DND-41 (cell line): ENCODE measurements at regions not wholly inside any gene's neighbourhood (a gene's known extent, or its start where the extent isn't known, plus 50 kb on each side); places are given as distances from the start of the nearest gene placed in this dataset.

Experiments used
- ATAC-seq: fragments of 200-7000 bp; cut with Tn5 transposase; 3 replicates; pipeline ENCODE4 v1.9.1; 2021; ENCODE audit warnings: low read depth; ENCODE audit not compliant: insufficient read depth
- DNase-seq: peaks from one replicate; pipeline ENCODE4 v3.0.0-alpha.2; 2020
- H2AFZ ChIP-seq: 2 replicates; pipeline ENCODE4 v1.6.0; 2012; ENCODE audit warnings: low read depth, low read length
- H3K27ac ChIP-seq: 2 replicates; pipeline ENCODE4 v1.5.1; 2012; ENCODE audit warnings: low read length, inconsistent platforms
- H3K27me3 ChIP-seq: fragments of 200-600 bp; sonication (generic); 2 replicates; pipeline ENCODE4 v1.6.0; 2012; ENCODE audit warnings: low read length, mild to moderate bottlenecking, inconsistent platforms; ENCODE audit not compliant: insufficient read depth, poor library complexity
- H3K36me3 ChIP-seq: 2 replicates; pipeline ENCODE4 v1.5.1; 2012; ENCODE audit warnings: low read length, inconsistent platforms; ENCODE audit not compliant: insufficient read depth
- H3K4me1 ChIP-seq: 2 replicates; pipeline ENCODE4 v1.5.1; 2012; ENCODE audit warnings: mild to moderate bottlenecking, low read length; ENCODE audit not compliant: insufficient read depth
- H3K4me2 ChIP-seq: 2 replicates; pipeline ENCODE4 v1.6.0; 2012; ENCODE audit warnings: mild to moderate bottlenecking, moderate library complexity, low read length, inconsistent platforms; ENCODE audit not compliant: insufficient read depth
- H3K4me3 ChIP-seq, 2 experiments: fragments of 200-600 bp in 1 of 2; shearing (Covaris generic) in 1 of 2; 2 replicates each; pipeline ENCODE4 v1.5.1; 2012 to 2016; ENCODE audit warnings: inconsistent platforms in 2 of 2, low read length in 2 of 2, mild to moderate bottlenecking in 2 of 2, low read depth in 1 of 2, moderate library complexity in 1 of 2
- H3K79me2 ChIP-seq: 2 replicates; pipeline ENCODE4 v1.6.0; 2012; ENCODE audit warnings: low read length, inconsistent platforms; ENCODE audit not compliant: insufficient read depth
- H3K9ac ChIP-seq: 2 replicates; pipeline ENCODE4 v1.6.0; 2012; ENCODE audit warnings: low read depth, mild to moderate bottlenecking, inconsistent platforms, low read length, moderate library complexity
- H3K9me3 ChIP-seq: 2 replicates; pipeline ENCODE4 v1.5.1; 2012; ENCODE audit warnings: low read length, moderate library complexity, mild to moderate bottlenecking, inconsistent platforms; ENCODE audit not compliant: insufficient read depth, severe bottlenecking
- H4K20me1 ChIP-seq: 2 replicates; pipeline ENCODE4 v1.6.0; 2012; ENCODE audit warnings: low read length; ENCODE audit not compliant: insufficient read depth
- EZH2 ChIP-seq: IDR thresholded peaks from 3 replicates; pipeline ENCODE4 v1.6.1; 2012; ENCODE audit warnings: borderline replicate concordance, low read depth, mild to moderate bottlenecking, moderate library complexity, low read length, inconsistent platforms; ENCODE audit not compliant: severe bottlenecking
- TF ChIP-seq, protein P1 (sequence below): IDR thresholded peaks from 2 replicates; pipeline ENCODE4 v1.5.1; 2012; ENCODE audit warnings: borderline replicate concordance, low read length, moderate library complexity, mild to moderate bottlenecking; ENCODE audit not compliant: poor library complexity, severe bottlenecking; ENCODE audit errors: extremely low read depth

DNA sequence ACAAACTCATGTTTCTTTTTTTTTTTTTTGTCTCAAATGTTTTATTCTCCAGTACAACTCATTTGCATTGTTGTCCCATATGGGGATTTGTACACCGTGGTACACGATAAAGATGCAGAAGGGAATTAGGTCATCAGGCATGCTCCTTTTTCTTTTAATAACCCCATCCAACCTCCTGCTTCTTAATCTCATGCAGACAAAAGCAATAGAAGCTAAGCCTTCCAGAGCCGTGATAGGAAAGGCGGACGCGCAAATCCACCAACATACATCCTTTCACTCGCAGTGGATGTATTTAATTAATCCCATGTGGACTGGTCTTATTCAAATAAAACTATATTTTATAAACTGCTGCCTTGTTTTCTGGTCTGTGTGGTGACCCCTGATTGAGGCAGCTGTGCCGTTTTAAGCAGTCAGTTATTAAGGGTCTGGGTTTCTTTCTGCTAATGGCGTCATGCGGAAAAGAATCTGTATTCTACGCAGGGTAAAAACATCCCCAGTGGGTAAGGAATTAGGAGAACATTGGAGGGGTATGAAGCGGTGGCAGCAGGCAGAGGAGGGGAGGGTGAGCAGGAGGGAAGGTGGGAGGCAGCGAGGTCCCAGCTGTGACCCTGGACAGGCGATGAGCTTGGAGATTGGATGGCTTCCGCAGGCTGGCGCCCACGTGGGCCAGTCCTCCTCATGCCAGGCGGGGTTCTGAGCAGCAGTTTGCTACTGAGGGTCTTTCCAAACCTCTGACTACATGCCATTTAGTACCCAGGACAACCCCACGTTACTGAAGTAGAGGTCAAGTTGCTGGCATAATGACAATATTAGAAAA, 172.8 kb downstream of the LINC00237 start:
- H3K27me3 ChIP-seq, result no peaks in the 10 kb centered on the region
- no peak for ATAC-seq

DNA sequence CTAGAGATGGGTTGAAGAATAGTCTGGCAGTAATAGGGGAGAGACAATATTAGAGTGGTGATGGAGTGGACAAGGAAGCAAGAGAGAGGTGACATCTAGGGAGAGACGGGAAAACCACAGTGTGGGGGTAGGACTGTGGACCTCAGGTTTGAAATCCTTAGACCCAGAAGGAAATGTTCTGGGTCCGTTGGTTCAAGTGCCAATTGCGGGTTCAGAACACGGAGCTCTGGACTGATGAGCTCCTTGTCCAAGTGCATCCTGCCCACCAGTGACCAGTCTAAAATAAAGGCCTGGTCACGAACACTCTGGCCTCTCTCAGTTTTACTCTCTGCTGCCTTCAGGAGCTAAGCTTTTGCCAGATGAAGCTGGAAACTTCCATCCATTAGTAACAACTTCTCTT, 174.0 kb downstream of the LINC00237 start:
- no peak for DNase-seq

More for the DNA sequence above, 172.8 kb downstream of the LINC00237 start:
- Histone ChIP-seq H3K4me1 (no peaks in the 10 kb centered on the region), H2AFZ (no peak overlapping the region), H3K79me2 (no peaks in the 10 kb centered on the region), H3K9ac (no peak overlapping the region), H3K36me3 (no peaks in the 10 kb centered on the region), H4K20me1 (no peaks in the 10 kb centered on the region), H3K27ac (no peak overlapping the region), H3K4me2 (no peak overlapping the region), H3K4me3 (no peak overlapping the region), H3K9me3 (no peaks in the 10 kb centered on the region)
- DNase-seq, result no peak
- TF ChIP-seq, protein P1, sequence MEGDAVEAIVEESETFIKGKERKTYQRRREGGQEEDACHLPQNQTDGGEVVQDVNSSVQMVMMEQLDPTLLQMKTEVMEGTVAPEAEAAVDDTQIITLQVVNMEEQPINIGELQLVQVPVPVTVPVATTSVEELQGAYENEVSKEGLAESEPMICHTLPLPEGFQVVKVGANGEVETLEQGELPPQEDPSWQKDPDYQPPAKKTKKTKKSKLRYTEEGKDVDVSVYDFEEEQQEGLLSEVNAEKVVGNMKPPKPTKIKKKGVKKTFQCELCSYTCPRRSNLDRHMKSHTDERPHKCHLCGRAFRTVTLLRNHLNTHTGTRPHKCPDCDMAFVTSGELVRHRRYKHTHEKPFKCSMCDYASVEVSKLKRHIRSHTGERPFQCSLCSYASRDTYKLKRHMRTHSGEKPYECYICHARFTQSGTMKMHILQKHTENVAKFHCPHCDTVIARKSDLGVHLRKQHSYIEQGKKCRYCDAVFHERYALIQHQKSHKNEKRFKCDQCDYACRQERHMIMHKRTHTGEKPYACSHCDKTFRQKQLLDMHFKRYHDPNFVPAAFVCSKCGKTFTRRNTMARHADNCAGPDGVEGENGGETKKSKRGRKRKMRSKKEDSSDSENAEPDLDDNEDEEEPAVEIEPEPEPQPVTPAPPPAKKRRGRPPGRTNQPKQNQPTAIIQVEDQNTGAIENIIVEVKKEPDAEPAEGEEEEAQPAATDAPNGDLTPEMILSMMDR, result no peak
- TF ChIP-seq EZH2, result no peak

GRCh38 chr20:20931632-20932031, 174.5 kb downstream of the LINC00237 start:
- no peak for TF ChIP-seq EZH2
- TF ChIP-seq, protein P1, result no peak
- H3K4me3 ChIP-seq, result no peak overlapping the region
- no peak overlapping the region for H2AFZ ChIP-seq

More for the DNA sequence above, 174.0 kb downstream of the LINC00237 start:
- ATAC-seq, result no peak
- H3K4me2 ChIP-seq, result no peak overlapping the region
- no peaks in the 10 kb centered on the region for H3K36me3 ChIP-seq
- H3K27ac ChIP-seq, result no peak overlapping the region
- no peak overlapping the region for H2AFZ ChIP-seq
- no peaks in the 10 kb centered on the region for H3K27me3 ChIP-seq
- no peaks in the 10 kb centered on the region for H4K20me1 ChIP-seq
- H3K79me2 ChIP-seq, result no peaks in the 10 kb centered on the region
- H3K4me3 ChIP-seq, result no peak overlapping the region
- no peak overlapping the region for H3K9ac ChIP-seq
- TF ChIP-seq, protein P1, result no peak
- no peak for TF ChIP-seq EZH2
- H3K4me1 ChIP-seq, result no peaks in the 10 kb centered on the region
- no peaks in the 10 kb centered on the region for H3K9me3 ChIP-seq

More at GRCh38 chr20:20931632-20932031, 174.5 kb downstream of the LINC00237 start:
- ATAC-seq (no peak), DNase-seq (no peak)
- H3K27me3 ChIP-seq, result no peaks in the 10 kb centered on the region
- H3K9ac ChIP-seq, result no peak overlapping the region
- H3K4me1 ChIP-seq, result no peaks in the 10 kb centered on the region
- H4K20me1 ChIP-seq, result no peaks in the 10 kb centered on the region
- no peaks in the 10 kb centered on the region for H3K9me3 ChIP-seq
- H3K4me2 ChIP-seq, result no peak overlapping the region
- no peaks in the 10 kb centered on the region for H3K79me2 ChIP-seq
- H3K27ac ChIP-seq, result no peak overlapping the region
- no peaks in the 10 kb centered on the region for H3K36me3 ChIP-seq
